NCI-H2029 treated with DMSO at 0.1 percent for 48 hours (cell line): ENCODE measurements at regions not wholly inside any gene's neighbourhood (a gene's known extent, or its start where the extent isn't known, plus 50 kb on each side); places are given as distances from the start of the nearest gene placed in this dataset.
"Not testable (repeated sequence)": the region's sequence is repeated elsewhere in the genome, so short reads cannot be mapped to it uniquely, and the experiment has no call there.

ENCODE experiments used
- DNase-seq: peaks from one replicate; lab custom pipeline; 2025; lab: John Stamatoyannopoulos, UW

- DNase-seq = no peak
These were observed 91.4 kb upstream of the LHX1 start for GRCh38 chr17:36845916-36846315.

GRCh38 chr17:36846410-36847292 lies 90.6 kb upstream of the LHX1 start:
- no peak for DNase-seq

- DNase-seq = no peak
These were observed 89.0 kb upstream of the LHX1 start for GRCh38 chr17:36848008-36848902.

GRCh38 chr17:36849020-36849419 lies 88.3 kb upstream of the LHX1 start:
- DNase-seq = not testable (repeated sequence)

GRCh38 chr17:36849871-36850348 lies 87.4 kb upstream of the LHX1 start:
- DNase-seq = no peak

GRCh38 chr17:36850790-36851189 lies 86.5 kb upstream of the LHX1 start:
- DNase-seq = no peak

- DNase-seq = no peak
These were observed 86.0 kb upstream of the LHX1 start for GRCh38 chr17:36851250-36851649.

GRCh38 chr17:36852478-36852877 lies 84.8 kb upstream of the LHX1 start:
- not testable (repeated sequence) for DNase-seq

- no peak for DNase-seq
These were observed 82.3 kb upstream of the LHX1 start for GRCh38 chr17:36854982-36855381.

GRCh38 chr17:36855459-36855858 lies 81.8 kb upstream of the LHX1 start:
- DNase-seq = no peak

GRCh38 chr17:36856222-36856621 lies 81.1 kb upstream of the LHX1 start:
- no peak for DNase-seq

- DNase-seq = no peak
These were observed 80.3 kb upstream of the LHX1 start for GRCh38 chr17:36856903-36857381.

- no peak for DNase-seq
These were observed 79.6 kb upstream of the LHX1 start for GRCh38 chr17:36857698-36858097.

- no peak for DNase-seq
These were observed 78.9 kb upstream of the LHX1 start for GRCh38 chr17:36858119-36859002.

- no peak for DNase-seq
These were observed 78.3 kb upstream of the LHX1 start for GRCh38 chr17:36859003-36859300.

GRCh38 chr17:36859706-36860105 lies 77.6 kb upstream of the LHX1 start:
- no peak for DNase-seq

- no peak for DNase-seq
These were observed 75.7 kb upstream of the LHX1 start for GRCh38 chr17:36861531-36861930.

- DNase-seq = no peak
These were observed 75.0 kb upstream of the LHX1 start for GRCh38 chr17:36862116-36862920.

- DNase-seq = no peak
These were observed 74.1 kb upstream of the LHX1 start for GRCh38 chr17:36863131-36863530.

GRCh38 chr17:36863676-36864612 lies 73.3 kb upstream of the LHX1 start:
- DNase-seq = no peak
